Fibroblast of skin of right biceps (primary cell): ENCODE measurements at regions not wholly inside any gene's neighbourhood (a gene's known extent, or its start where the extent isn't known, plus 50 kb on each side); places are given as distances from the start of the nearest gene placed in this dataset.
"Not testable (repeated sequence)": the region's sequence is repeated elsewhere in the genome, so short reads cannot be mapped to it uniquely, and the experiment has no call there.

Experiments
- DNase-seq: peaks from one replicate; pipeline ENCODE4 v3.0.0-alpha.2; 2013

- DNase-seq: no peak
Measured at GRCh38 chr5:62825623-62826220, 247.1 kb downstream of the LRRC70 start.

- DNase-seq: no peak
Measured at GRCh38 chr5:62824936-62825335, 246.3 kb downstream of the LRRC70 start.

GRCh38 chr5:62817043-62817442 is 238.4 kb downstream of the LRRC70 start:
- DNase-seq: not testable (repeated sequence)

DNA sequence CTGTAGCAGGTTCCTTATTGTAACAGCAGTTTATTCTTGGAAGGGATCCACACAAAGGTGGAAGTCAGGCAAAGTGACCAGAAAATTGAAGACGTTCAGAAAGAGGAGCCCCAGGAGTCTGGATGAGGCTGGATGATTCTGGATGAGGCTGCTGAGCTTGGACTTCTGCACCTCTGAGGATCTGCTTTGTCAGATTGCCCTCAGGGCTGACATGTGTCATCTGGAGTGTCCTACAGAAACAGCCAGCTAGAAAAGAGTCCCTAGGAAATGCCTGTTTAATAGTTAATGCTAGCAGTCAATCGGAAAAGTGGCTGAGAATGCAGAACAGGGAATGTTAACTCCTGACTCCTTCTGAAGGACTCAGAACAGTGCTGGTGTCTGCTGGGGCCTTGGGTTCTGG is 236.4 kb downstream of the LRRC70 start:
- DNase-seq: no peak

DNA sequence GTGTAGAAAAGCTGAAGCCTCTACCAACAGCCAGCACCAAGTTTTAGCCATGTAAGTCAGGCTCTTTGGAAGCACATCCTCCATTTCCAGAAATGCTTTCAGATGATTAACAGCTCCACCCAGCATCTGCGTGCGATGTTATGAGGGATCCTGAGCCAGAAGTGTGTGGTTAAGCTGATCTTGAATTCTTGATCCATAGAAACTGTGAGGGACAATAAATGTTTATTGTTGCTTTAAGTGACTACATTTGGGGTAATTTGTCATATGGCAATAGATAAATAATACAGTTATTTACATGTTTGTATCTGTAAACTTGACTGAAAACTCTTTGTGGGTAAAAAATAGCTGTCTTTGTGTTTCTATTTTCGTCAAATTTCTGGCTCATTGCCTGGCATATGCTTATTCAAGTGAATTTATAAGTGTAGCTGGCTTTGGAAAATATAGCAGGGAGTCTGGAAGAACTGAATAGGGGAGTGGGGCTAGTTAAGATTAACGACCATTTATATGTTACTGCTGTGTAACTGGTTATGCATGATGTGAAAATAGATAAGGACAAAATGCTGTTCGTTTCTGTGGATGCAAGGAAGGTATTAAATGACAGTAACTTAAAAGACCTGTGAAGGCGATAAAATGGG is 234.1 kb downstream of the LRRC70 start:
- DNase-seq: no peak

DNA sequence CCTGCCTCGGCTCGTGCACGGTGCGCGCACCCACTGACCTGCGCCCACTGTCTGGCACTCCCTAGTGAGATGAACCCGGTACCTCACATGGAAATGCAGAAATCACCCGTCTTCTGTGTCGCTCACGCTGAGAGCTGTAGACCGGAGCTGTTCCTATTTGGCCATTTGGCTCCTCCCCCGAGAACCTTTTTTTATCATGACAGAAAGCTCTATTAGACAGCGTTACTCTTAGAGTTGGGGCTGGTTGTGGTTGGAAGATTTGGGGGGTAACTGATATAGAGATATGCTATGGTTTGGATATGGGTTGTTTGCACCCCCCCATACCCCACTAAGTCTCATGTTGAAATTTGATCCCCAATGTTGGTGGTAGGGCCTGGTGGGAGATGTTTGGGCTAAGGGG is 226.2 kb downstream of the LRRC70 start:
- DNase-seq: not testable (repeated sequence)

- DNase-seq: no peak
Measured at GRCh38 chr5:62795926-62796325, 217.3 kb downstream of the LRRC70 start.

DNA sequence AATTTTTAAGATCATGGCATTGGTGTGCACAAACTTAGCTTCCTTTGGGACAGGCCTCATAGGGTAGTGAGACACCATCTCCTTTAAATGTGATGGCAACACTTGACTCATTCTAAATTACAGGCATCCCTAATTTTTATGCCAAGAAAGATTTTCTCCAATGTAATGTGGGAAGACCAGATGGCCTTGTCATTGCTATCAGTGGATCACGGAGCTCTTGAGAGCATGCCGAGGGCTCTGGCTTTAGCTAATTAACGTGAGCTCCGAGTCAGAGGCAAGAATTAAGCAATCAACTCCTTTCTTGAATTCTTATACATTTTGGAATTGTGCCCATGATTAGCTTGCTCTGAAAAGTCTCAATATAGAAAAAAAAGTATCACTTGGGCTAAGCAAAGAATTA is 215.8 kb downstream of the LRRC70 start:
- no peak for DNase-seq

DNA sequence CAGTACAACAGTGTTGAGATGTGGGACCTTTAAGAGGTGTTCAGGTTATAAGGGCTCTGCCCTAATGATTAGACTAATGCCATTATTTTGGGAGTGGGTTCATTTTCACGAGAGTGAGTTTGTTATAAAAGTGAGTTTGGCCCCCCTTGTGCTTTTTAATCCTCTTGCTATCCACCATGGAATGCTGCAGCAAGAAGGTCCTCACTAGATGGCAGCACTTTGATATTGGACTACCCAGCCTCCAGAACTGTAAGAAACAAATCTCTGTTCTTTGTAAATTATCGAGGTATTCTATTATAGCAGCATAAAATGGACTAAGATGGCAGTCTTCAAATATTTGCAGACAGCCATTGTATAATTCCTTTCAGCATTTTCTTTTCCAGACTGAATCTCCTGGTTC is 212.4 kb downstream of the LRRC70 start:
- no peak for DNase-seq

DNA sequence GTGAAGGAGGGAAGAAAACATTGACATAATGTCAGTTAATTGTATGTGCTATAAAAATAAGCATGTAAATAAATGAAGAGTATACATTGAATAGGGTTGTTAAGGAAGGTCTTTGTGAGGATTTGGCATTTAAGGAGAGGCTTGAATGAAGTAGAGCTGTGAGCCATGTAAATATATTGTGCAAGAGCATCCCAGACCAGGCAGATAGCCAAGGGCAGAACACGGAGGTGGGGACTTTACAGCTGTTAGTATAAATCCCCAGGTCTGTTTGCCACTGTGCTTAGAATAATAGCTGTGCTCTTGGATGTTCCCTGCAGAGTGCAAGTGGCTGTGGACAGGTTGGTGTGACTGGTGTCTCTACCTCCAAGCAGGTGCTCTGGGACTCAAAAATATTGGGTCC is 211.7 kb downstream of the LRRC70 start:
- DNase-seq: no peak

- no peak for DNase-seq
Measured at GRCh38 chr5:62786099-62786498, 207.5 kb downstream of the LRRC70 start.

GRCh38 chr5:62785588-62785987 is 207.0 kb downstream of the LRRC70 start:
- DNase-seq: no peak

- DNase-seq: no peak
Measured at GRCh38 chr5:62783374-62784057, 204.9 kb downstream of the LRRC70 start.

DNA sequence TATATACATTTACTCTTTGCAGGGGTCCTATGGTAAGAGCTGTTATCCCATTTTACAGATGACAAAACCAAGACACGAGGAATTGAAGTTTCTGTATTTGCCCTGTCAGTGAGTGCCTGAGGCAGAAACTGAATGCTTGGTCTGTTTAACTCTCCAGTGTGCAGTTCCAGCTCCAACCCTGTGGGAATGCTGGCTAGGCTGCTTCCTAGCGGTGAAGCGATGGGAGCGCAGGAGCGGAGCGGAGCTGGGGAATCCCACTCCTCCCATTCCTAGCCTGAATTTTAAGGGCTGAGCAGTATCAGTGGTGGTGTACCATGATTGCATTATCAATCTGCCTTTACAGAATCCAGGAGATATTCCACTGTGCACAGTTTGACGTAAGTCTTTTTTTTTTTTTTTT is 202.3 kb downstream of the LRRC70 start:
- no peak for DNase-seq

- DNase-seq: no peak
Measured at GRCh38 chr5:62780230-62780629, 201.6 kb downstream of the LRRC70 start.

GRCh38 chr5:62779010-62779422 is 200.4 kb downstream of the LRRC70 start:
- peak; percentile 54 for DNase-seq

DNA sequence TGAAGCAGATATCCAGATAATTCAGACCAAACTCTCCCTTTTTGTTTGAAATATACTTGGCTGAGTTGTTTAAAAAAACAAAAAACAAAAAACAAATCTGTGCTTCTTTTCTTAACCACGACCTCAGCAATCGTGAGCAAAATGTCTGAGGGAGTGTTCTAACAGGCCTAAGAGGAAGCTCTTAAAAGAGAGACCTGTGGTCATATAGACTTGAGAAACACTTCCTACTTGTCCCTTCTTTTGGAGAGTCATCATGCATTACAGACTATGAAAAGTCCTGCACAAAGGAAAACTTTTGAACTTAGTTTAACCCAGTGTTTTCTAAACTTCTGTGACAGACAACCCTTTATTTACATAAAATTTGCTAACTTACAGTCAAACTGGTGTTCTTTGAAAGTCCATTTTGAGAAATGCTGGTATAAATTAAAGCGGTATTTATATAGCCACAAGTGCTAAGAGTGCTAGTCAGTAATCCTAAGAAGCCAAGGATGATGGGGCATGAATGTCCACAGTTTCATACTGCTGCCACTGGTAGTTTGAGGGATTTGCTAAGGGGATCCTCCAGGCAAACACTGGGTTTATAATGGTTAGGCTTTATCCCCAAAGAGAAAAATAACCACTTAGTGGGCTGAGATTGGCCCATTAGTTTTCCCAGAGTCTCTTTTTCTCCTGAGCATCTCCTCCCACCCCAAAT is 199.8 kb downstream of the LRRC70 start:
- DNase-seq: no peak

GRCh38 chr5:62777081-62777480 is 198.5 kb downstream of the LRRC70 start:
- DNase-seq: not testable (repeated sequence)

DNA sequence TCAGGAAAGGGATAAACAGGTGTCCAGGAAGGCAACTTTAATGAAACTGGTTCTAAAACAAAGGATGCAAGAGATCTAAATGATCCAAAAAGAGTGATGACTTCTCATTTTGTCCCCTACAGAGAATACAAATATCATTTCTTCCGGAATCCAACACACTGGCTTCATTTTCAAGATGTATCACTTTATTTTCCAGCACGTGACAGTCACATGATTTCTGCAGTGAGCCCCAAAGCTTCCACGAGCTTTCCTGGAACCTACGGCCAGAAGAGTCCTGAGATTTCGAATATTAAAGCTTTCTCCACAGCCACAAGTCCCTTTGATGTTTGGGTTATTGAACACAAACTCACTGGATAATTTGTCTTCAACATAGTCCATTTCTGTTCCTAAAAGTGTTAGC is 198.0 kb downstream of the LRRC70 start:
- DNase-seq: not testable (repeated sequence)

- DNase-seq: no peak
Measured at GRCh38 chr5:62773460-62773859, 194.8 kb downstream of the LRRC70 start.

DNA sequence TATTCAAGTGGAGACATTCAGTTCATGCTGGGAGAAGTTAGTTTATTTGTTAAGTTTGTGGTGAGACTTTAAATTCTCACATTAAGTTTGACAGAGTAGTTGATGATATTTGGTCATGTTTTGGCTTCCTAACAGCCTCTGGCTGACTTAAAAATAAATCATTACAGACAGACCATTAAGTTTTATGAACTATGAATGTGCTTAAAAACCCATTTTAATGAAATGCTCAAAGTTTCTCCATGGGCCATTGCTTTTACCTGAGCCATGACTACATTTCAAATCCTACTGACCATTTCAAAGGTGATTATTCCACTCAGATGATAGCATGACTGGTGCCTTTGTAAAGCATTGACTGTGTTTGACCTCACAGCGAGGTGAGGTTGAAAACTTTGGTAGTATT is 192.7 kb downstream of the LRRC70 start:
- no peak for DNase-seq

DNA sequence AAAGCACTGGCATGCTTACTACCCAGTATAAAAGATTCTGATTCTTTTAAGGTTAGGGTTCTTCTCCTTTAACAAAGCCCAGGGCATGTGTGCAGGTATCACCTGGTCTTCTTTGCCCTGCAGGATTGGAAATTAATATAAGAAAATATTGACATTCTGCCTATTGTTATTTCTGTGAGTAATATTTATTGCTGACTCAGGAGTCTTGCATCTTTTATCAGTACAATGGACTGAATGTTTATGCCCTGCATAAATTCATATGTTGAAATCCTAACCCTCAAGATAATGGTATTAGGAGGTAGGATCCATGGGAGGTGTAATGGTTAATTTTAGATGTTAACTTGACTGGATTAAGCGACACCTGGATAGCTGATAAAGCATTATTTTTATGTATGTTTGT is 189.0 kb downstream of the LRRC70 start:
- no peak for DNase-seq

GRCh38 chr5:62767077-62767476 is 188.5 kb downstream of the LRRC70 start:
- DNase-seq: no peak

GRCh38 chr5:62762503-62762902 is 183.9 kb downstream of the LRRC70 start:
- DNase-seq: no peak
